H4 (cell line): ENCODE measurements at regions not wholly inside any gene's neighbourhood (a gene's known extent, or its start where the extent isn't known, plus 50 kb on each side); places are given as distances from the start of the nearest gene placed in this dataset.

Experiments used
- DNase-seq: peaks from one replicate; pipeline ENCODE4 v3.0.0-alpha.2; 2015; ENCODE audit warnings: low spot score

DNA sequence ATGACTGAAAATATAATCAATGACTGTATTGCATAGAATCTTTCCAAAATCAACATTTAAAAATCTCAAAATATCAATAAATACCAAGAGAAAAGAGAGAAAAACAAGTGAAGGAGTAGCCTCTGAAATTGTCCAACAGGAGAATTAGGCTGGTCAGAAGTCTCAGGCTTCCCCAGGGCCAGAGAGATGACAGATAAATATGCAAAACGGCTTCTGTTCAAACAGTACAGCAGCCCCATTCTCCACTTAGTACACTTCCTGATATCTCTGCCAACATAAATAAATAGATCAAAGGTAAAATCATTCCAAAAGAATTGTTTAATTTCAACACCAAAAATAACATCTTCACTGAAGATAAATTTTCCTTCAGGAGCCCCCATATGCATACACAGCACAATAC lies 204.7 kb upstream of the GABRA2 start:
- no peak for DNase-seq

GRCh38 chr4:46586566-46586965 lies 196.6 kb upstream of the GABRA2 start:
- no peak for DNase-seq

- DNase-seq: no peak
Observed at GRCh38 chr4:46581677-46582076, 191.7 kb upstream of the GABRA2 start.

- no peak for DNase-seq
Observed at GRCh38 chr4:46554760-46555465, 165.0 kb upstream of the GABRA2 start.

DNA sequence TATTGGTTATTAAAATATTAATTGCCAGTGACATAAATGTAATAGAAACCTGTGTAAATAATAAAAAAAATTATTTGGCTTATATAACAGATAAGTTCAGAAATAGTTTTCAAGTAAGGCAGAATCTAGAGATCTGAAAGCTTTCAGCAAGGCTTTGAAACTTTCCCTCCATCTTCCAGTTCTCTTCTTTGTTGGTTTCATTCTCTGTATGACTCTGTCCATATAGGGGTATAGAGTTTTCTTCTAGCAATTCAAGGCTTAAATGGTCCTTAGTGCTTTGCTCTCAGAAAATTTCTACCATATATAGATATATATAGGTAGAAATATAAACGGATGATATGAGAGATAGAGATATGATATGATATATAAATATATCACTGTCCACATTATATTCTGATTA lies 160.5 kb upstream of the GABRA2 start:
- no peak for DNase-seq

- DNase-seq: no peak
Observed at GRCh38 chr4:46549125-46549524, 159.2 kb upstream of the GABRA2 start.

- DNase-seq: no peak
Observed at GRCh38 chr4:46524751-46525150, 134.8 kb upstream of the GABRA2 start.

GRCh38 chr4:46520361-46520760 lies 130.4 kb upstream of the GABRA2 start:
- no peak for DNase-seq

DNA sequence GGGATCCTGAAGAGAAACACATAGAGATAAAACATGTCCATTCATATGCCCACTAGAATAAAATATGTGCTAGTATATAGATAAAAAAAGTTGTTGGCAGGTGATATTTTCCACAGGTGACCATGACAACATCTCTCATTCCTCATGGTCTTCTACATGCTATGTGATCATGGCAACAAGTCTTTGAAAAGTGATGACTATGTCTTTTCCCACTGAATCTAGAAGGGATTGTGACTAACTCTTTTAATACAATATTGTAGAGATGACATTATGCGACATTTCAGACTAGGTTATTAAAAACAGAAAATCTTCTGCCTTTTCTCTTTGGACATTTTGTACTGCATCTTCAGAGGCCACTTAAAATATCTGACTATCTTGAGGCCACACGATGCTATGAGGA lies 126.0 kb upstream of the GABRA2 start:
- no peak for DNase-seq

- no peak for DNase-seq
Observed at GRCh38 chr4:46508216-46508615, 118.3 kb upstream of the GABRA2 start.

GRCh38 chr4:46506876-46507275 lies 116.9 kb upstream of the GABRA2 start:
- no peak for DNase-seq

GRCh38 chr4:46505131-46505530 lies 115.2 kb upstream of the GABRA2 start:
- no peak for DNase-seq

DNA sequence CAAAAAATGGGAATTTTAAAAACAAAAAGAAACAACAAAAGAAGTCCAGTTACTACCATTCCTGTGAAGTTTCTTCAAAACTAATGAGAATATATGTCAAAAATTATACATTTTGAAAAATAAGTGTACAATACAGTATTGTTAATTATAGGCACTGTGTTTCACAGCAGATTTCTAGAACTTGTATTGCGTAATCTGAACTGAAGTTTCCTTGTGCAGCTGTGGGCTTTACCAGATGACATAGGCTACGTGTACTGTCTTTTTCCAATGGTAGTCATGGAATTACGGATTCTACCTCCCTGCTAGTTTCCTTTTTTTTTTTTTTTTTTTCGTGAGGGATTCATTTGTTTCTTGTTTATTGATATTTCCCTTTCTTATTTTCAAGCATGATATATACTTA lies 113.8 kb upstream of the GABRA2 start:
- no peak for DNase-seq

- no peak for DNase-seq
Observed at GRCh38 chr4:46492394-46492793, 102.5 kb upstream of the GABRA2 start.

- DNase-seq: no peak
Observed at GRCh38 chr4:46491455-46491854, 101.5 kb upstream of the GABRA2 start.

GRCh38 chr4:46484881-46485280 lies 95.0 kb upstream of the GABRA2 start:
- DNase-seq: no peak

- no peak for DNase-seq
Observed at GRCh38 chr4:46462733-46463132, 72.8 kb upstream of the GABRA2 start.

DNA sequence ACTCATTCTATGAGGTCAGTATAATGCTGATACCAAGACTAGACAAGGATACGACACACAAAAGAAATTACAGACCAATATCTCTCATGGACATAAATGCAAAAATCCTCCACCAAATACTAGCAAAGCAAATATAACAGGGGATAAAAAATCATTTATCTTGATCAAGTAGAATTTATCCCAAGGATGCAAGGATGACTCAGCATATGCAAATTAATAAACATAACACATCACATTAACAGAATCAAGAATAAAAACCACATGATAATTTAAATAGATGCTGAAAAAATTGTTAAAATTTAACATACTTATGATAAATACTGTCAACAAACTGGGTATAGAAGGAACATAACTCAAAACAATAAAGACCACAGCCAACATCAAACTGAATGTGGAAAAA lies 69.4 kb upstream of the GABRA2 start:
- DNase-seq: no peak

DNA sequence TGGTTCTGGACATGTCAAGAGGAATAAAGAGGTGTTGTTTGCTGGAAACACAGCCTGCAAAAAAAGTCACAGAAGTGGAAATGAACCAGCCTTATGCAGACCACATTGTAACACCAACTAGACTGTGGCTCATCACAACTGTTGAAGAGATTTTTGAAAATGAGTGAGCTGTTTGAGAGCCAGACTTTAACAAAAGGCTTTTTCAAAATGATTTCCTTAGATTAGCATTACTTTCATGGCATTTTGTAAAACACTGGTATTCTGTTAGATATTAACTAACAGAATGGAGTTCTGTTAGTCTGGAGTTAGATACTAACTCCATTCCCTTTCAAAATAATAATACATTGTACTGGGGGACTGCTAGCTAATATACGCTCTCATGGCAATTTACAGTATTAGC lies 60.6 kb upstream of the GABRA2 start:
- no peak for DNase-seq

DNA sequence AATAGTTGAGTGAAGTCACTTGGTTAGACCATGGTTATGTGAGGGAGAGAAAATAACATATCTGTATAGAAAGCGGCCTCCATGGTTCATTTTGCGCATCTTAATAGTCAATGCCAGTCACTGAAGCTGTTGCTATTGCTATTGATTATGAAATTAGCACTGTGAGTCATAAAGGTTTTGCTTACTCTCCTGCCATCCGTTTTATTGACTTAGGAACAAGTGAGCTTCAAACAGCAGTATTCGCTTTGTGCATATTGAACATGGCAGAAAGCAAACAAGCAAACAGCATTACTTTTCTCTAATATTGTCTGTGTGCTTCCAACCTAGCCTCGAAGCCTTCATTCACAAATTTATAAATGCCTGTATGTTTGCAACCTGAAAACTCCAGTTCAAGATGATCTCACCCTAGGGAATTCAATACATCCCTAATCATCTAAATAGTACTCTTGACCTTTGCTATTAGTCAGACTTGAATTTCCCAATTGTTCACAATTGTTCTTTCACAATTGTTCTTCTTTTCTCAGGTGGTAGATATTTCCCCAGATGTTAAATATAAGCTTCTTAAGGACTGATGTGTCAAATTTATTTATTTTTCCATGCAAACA lies 55.9 kb upstream of the GABRA2 start:
- no peak for DNase-seq

DNA sequence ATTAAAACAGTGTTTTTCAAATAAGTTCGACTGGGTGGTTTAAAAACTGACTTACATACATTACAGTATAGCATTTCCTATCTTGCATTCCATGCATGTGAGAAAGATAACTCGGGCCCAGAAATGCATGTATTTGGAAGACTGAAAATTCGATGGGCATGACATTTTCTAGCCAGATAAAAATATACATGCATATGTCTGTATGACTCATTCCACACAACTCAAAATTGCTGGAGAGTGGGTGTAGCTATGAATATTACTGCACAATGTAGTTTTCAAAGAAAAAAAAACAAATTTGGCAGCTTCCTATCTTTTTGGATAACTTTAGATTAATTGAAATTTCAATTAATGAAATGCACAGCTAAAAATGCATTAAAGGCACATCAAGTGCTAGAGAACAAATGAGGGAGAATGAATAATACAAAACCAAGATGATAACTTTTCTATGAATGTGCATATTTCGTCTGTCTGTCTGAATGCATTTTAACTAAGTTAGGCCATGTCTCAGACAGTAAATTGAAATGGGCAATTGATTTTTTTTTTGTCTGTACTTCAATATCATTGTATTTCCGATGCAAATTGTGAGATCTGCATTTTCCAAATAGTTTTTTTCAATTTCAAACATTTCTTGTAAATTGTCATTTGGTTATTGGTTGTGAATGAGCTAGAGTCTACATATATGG lies 54.5 kb upstream of the GABRA2 start:
- no peak for DNase-seq

DNA sequence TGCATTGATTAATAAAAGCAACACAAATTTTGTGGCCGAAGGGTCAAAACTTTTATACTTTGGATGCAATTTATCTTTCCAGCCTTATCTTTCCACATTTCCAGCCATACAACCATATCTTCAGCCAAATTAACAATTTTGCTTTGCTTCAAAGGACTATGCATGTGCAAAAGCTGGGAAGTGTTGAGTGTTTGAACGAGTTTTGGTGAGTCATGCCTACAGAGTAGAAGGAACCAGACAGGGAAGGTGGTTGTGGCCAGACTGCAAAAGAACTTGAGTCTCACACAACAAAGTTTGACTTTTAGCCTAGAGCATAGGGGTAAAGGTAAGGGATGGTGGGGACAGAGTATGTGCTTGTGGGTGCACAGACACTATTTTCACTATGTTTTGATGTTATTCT lies 53.0 kb upstream of the GABRA2 start:
- peak; percentile 50 for DNase-seq

DNA sequence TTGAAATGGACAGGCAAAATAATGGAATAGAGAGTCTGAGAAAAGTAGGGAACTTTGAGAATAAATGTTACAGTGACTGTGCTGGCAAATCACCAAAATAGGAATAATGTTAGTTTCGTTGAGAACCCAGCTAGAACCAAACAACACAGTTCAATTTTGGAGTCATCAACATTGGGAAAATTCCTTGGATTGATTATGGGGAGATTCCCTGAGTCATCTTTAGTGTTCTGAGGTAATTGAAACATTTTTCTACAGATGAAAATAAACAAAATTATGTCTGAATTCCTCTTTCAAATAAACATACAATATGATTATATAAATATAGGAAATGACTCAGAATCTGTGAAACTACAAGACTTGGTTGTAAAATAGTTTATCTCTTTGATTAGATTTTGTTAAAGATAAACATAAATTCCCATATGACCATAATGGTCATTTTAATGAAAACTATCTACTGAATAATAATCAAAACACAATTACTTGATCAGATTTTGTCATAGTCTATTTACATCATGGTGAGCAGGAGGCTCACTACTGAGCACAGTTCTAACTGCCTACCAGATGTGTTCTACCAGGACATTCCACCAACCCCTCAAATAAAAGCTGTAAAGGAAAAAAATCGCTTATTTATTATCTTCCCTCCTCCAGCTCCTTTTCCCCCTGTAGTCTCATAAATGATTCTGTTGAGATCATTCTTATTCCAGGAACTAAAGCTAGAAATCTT lies 51.4 kb upstream of the GABRA2 start:
- peak; percentile 30 for DNase-seq
